ENCODE measurements at regions not wholly inside any gene's neighbourhood (a gene's known extent, or its start where the extent isn't known, plus 50 kb on each side); places are given as distances from the start of the nearest gene placed in this dataset.

DNA sequence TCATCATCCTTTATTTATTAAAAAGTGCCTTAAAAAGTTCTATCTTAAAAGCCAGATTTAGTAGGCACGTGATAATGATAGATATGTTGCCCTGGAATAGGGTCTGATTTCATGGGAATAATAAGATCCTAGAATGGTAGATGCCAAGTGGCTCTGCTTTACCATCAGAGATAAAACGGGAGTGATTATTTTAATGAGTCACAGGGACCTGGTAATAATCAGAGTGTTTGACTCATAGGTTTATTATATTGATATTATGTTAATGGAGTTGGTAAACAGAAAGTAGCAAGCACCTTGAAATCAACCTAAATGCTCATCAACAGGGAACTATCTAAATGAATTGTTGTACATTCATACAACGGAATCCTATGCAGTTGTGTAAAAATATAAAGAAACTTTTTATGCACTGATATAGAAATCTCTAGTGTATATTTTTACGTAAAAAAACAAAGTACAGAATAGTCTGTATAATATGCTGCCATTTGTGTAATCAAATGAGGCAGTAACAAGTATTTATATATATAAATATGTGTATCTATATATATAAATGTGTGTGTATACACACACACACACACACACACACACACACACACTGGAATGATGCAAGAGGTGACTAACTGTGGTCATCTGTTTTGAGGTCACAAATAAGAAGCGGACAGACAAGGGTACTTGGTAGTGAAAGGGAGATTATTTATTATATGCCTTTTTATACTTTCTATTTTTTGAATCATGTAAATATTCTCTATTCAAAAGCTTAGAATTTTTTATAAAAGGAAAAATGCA, 78.6 kb upstream of the DYNC1I1 start:
- H3K27ac ChIP-seq: no peak overlapping the region
- TF ChIP-seq, protein P1, sequence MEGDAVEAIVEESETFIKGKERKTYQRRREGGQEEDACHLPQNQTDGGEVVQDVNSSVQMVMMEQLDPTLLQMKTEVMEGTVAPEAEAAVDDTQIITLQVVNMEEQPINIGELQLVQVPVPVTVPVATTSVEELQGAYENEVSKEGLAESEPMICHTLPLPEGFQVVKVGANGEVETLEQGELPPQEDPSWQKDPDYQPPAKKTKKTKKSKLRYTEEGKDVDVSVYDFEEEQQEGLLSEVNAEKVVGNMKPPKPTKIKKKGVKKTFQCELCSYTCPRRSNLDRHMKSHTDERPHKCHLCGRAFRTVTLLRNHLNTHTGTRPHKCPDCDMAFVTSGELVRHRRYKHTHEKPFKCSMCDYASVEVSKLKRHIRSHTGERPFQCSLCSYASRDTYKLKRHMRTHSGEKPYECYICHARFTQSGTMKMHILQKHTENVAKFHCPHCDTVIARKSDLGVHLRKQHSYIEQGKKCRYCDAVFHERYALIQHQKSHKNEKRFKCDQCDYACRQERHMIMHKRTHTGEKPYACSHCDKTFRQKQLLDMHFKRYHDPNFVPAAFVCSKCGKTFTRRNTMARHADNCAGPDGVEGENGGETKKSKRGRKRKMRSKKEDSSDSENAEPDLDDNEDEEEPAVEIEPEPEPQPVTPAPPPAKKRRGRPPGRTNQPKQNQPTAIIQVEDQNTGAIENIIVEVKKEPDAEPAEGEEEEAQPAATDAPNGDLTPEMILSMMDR (IDR thresholded peaks at IDR 0.05): no peak
- TF ChIP-seq ZFX (IDR thresholded peaks at IDR 0.05; ENCODE audit: borderline replicate concordance): no peak

DNA sequence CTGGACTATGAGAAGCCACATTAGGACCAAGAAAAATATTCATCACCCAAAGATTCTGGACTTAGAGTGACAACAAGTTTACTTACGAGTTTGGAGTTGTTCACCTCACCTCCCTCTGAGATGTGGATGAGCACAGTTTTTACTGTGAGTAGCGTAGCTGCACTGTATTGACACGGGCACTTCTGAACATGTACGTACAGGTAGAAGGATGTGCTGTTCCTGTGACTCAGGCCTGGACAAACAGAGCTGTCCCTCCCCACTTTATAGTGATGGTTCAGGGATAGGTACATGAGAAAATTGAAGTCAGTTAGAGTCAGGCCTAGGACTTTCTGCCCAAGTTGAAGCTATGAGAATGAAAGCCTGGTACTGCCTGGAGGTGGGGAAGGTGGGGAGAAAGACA, 80.9 kb upstream of the DYNC1I1 start:
- no peak overlapping the region for H3K27ac ChIP-seq
- TF ChIP-seq, protein P1 (IDR thresholded peaks at IDR 0.05): no peak
- no peak for TF ChIP-seq ZFX (IDR thresholded peaks at IDR 0.05; ENCODE audit: borderline replicate concordance)

DNA sequence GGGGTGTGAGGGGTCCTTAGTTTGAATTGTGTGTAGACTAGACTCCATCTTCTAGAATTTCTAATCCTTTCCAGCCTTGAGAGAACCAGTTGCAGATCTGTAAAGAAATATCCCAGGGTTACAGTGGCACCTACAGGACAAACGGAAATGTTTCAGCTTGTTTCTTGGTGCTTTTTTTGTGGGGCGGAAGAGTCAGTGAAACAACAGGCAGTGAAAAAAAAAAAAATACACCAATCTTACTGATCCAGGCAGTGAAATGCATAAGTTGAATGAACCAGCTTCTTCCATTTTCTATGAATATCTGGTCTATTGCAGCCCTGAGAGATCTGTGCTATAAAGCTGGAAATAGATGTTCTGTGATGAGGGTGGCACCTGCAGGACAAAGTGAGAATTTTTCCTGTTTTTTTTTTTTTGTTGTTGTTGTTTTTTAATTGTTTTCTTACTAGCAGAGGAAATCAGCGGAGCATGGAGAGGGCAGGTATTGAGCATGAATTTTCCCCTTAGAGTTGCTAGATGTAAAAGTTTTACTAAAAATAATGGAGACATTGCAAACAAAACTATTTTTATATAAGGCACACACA, 81.9 kb upstream of the DYNC1I1 start:
- no peak for TF ChIP-seq ZFX (IDR thresholded peaks at IDR 0.05; ENCODE audit: borderline replicate concordance)
- TF ChIP-seq, protein P1 (IDR thresholded peaks at IDR 0.05): peak; percentile 98
- H3K27ac ChIP-seq: no peak overlapping the region

GRCh38 chr7:95688931-95689495, 83.3 kb upstream of the DYNC1I1 start:
- TF ChIP-seq, protein P1 (IDR thresholded peaks at IDR 0.05): no peak
- TF ChIP-seq ZFX (IDR thresholded peaks at IDR 0.05; ENCODE audit: borderline replicate concordance): no peak
- H3K27ac ChIP-seq: no peak overlapping the region

GRCh38 chr7:95687759-95688343, 84.5 kb upstream of the DYNC1I1 start:
- no peak overlapping the region for H3K27ac ChIP-seq
- no peak for TF ChIP-seq ZFX (IDR thresholded peaks at IDR 0.05; ENCODE audit: borderline replicate concordance)
- TF ChIP-seq, protein P1 (IDR thresholded peaks at IDR 0.05): peak; percentile 76

DNA sequence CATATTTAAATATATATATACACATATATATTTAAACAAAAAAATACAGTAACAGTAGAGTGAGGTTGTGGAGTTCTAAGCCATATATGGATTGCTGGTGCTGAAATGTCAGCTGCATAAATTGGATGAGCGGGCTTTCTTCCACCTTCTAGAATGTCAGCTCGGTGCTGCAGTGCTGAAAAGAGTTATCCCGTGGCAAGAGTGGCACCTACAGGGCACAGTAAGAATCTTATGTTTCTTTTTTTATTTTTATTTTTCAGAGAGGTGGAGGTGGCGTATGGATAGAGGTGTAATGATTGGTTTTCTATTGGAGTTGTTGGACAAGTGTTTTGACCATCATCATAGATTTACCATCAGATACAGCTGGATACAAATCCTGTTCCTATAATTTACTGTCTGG, 86.2 kb upstream of the DYNC1I1 start:
- no peak overlapping the region for H3K27ac ChIP-seq
- no peak for TF ChIP-seq ZFX (IDR thresholded peaks at IDR 0.05; ENCODE audit: borderline replicate concordance)
- TF ChIP-seq, protein P1 (IDR thresholded peaks at IDR 0.05): peak; percentile 82
